VCaP (cell line): ENCODE measurements at regions not wholly inside any gene's neighbourhood (a gene's known extent, or its start where the extent isn't known, plus 50 kb on each side); places are given as distances from the start of the nearest gene placed in this dataset.

ENCODE experiments used
- H3K27ac ChIP-seq: fragments of 450-650 bp; 2 replicates; pipeline ENCODE4 v1.5.1; 2017
- TF ChIP-seq, protein P1 (sequence below): fragments of 450-650 bp; conservative IDR thresholded peaks from 2 replicates; pipeline ENCODE4 v1.5.1; 2017; ENCODE audit warnings: mild to moderate bottlenecking, moderate library complexity

DNA sequence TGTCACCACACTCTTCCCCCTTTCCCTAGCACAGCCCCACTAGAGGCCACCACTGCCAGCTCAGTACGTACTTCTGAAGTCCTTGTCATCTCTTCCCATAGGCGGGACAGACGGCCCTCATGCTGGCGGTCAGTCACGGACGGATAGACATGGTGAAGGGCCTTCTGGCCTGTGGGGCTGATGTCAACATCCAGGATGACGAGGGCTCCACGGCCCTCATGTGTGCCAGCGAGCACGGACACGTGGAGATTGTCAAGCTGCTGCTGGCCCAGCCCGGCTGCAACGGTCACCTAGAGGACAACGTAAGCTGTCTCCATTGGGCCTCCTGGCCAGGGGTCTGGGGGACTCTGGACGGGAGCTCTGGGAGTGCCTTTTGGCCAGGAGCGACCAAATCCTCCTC is 99.4 kb upstream of the DMRT1 start:
- no peak overlapping the region for H3K27ac ChIP-seq
- TF ChIP-seq, protein P1, sequence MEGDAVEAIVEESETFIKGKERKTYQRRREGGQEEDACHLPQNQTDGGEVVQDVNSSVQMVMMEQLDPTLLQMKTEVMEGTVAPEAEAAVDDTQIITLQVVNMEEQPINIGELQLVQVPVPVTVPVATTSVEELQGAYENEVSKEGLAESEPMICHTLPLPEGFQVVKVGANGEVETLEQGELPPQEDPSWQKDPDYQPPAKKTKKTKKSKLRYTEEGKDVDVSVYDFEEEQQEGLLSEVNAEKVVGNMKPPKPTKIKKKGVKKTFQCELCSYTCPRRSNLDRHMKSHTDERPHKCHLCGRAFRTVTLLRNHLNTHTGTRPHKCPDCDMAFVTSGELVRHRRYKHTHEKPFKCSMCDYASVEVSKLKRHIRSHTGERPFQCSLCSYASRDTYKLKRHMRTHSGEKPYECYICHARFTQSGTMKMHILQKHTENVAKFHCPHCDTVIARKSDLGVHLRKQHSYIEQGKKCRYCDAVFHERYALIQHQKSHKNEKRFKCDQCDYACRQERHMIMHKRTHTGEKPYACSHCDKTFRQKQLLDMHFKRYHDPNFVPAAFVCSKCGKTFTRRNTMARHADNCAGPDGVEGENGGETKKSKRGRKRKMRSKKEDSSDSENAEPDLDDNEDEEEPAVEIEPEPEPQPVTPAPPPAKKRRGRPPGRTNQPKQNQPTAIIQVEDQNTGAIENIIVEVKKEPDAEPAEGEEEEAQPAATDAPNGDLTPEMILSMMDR = no peak

DNA sequence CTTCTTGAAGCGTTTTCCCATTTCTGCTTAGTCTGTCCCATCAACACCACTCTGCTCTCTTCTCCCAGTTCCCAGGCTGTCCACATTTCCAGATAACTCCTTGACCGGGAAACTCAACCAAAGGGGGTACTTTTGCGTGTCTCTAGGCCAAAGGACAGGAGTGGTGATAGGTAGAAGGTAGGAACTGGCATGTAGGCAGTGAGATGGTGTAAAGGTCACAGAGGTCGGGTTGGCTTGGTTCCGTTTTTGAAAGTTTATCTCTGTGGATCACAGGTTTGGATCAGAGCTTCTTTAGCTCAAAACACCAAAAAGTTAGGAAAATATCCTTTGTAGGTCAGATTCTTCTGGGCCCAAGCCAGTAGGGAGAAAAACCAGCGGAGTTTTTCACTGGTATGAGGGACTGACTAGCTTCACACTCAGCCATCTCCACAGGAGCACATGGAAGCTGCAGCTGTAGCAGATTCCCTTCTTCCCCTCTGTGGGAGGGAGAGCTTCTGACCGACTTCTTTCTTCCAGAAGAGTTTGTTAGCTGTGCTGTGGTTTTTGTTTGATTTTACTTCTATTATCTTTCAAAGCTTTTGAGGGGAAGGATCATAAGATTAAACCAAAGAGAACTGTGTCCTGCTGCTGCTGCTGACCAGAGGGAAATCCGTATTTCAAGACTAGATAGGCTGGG is 98.4 kb upstream of the DMRT1 start:
- H3K27ac ChIP-seq = no peak overlapping the region
- TF ChIP-seq, protein P1 = no peak

DNA sequence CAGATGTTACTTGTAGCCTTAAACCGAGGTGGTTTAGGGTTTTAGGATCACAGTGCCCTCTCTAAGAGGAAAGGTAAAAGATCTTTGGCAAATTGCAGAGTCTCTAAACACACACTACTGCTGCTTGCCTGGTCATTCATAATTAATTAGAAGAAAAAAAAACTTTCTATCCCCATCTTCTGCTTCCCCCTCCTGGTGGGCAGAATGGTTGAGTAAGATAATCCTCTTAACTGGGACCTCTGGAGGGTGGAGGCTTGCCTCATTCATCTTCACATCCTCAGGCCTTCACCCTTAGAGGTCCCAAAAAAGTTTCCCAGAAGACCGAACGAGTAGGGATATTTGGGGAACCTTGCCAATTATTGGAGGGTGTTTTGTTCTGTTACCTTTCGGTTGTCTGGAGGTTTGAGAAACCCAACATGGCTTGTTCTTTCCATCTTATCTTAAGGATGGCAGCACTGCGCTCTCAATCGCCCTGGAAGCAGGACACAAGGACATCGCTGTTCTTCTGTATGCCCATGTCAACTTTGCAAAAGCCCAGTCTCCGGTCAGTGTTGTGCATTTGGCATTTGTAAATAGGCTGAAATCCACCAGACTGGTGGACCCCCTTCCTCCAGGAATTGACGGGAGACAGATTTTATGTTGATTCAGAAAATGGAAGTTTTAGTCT is 97.3 kb upstream of the DMRT1 start:
- no peak overlapping the region for H3K27ac ChIP-seq
- TF ChIP-seq, protein P1 = no peak

DNA sequence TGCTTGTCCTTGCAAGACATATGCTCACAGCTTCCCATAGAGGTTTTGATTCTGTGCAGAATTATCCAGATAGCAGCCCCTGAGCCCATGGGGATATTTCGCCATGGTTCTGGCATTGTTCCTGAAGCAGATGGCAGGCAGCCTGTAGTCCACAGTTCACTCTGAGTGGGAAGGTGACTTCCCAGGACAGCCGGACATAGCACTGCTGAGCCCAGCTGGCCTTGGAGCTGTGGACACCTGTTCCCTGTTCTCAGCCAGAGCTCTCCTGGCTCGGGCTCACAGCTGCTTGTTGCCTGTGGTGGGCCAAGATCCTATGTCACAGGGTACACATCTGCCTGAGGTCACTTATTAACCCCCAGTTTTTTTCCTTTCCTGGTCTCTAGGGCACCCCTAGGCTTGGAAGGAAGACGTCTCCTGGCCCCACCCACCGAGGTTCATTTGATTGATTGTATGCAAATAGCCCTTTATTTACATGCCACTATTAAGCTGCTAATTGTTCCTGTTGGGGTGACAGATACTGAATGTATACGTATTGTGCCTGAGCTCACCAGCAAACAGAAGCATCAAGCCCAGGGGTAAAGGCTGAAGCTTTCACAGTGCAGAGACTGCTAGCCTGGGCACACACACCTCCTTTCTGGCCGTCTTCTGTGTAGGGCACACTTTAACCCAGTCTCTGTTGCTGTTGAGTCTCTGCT is 96.6 kb upstream of the DMRT1 start:
- TF ChIP-seq, protein P1 = no peak
- no peak overlapping the region for H3K27ac ChIP-seq

DNA sequence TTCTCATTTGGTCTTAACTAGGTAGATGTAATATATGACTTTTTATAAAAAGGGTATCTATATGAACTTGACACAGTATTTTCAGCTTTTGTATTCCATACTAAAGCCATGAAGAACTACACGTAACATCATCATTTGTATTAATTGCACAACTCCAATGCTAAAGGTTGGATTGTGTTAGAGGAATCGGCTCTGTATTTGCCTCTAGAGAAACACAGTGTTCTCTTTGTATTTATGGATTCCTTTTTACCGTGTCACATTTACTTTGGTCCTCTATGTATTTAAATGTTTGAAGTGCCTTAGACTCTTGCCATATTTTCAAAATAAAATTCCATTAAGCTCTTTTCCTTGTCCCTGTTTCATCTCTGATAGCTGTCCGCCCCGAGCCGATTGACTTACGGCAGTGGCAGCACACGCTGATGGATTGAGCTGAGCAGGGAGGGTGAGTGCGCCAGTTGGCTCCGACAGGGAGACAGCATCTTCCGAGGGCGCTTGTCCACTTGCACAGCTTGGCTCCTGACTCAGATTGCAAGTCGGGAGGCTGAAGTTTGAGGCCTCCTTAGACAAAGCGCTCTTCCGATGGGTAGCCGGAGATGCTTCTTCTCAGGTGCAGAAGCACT is 95.6 kb upstream of the DMRT1 start:
- no peak overlapping the region for H3K27ac ChIP-seq
- TF ChIP-seq, protein P1 = no peak

DNA sequence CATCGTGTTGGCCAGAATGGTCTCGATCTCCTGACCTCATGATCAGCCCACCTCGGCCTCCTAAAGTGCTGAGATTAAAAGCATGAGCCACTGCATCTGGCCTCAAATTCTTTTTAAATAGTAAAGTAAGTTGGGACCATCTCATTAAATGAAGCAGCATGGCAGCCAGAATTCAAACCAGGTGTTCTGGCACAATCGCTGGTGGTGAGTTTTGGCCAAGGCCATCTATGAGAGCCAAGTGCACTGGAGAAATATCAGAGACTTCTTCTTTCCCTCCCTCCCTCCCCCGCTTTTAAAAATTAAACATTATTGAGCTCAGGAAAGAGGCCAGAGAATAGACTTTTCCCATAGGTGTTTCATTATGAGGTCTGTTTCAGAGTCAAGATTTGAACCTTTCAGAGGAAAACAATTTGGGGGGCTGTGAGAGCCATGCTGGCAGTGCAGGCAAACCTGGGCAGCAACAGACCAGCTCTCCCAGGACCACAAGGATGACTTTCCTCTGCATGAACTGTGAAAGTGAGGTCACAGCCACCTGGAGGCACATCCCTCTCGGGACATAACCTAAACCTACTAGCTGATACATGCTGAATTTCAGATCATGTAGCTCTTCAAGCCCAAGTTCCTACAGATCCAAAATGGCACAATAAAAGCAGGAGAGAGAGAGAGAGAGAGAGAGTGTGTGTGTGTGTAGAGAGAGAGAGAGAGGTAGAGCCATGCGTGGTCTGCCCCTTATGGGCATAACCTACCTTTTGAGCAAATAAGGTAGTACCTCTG is 94.6 kb upstream of the DMRT1 start:
- 0 out of 2 replicates have a peak overlapping the region, but pooled peaks have one; percentile 25 for H3K27ac ChIP-seq
- TF ChIP-seq, protein P1 = no peak
